Prostate gland (tissue), 2 donors: ENCODE measurements at regions not wholly inside any gene's neighbourhood (a gene's known extent, or its start where the extent isn't known, plus 50 kb on each side); places are given as distances from the start of the nearest gene placed in this dataset.

ENCODE experiments used
- POLR2A ChIP-seq: fragments of 450-650 bp; IDR thresholded peaks from one replicate; pipeline ENCODE4 v1.6.1; 2016; ENCODE audit warnings: antibody characterized with exemption, mild to moderate bottlenecking
- TF ChIP-seq, protein P1 (sequence below), 4 experiments: fragments of 200-600 bp in 2 of 4; fragments of 450-650 bp in 2 of 4; sonication (generic) in 2 of 4; IDR thresholded peaks; 1 replicate in 3 of 4; 2 replicates in 1 of 4; pipeline ENCODE4 v1.5.1; 2016 to 2019; ENCODE audit warnings: antibody characterized with exemption in 4 of 4, mild to moderate bottlenecking in 2 of 4, moderate library complexity in 2 of 4

DNA sequence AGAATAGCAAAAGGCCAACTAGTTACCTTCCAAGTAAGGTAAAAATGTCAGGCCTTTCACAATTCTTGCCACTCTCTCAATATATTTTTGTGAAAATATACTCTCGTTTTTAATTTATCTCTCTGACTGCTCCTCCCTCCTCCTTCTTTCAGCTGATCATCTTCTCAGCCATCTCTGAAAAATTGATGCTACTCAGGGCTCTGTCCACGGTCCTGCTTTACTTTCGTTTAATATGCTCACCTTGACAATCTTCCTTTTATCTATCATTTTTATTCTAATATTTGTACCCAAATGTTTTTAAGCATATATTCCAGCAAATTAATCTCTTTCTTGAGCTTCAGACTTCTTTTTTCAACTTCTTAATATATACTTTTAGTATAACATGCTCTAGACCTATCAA lies 1362.1 kb downstream of the ROBO1 start:
- TF ChIP-seq, protein P1, sequence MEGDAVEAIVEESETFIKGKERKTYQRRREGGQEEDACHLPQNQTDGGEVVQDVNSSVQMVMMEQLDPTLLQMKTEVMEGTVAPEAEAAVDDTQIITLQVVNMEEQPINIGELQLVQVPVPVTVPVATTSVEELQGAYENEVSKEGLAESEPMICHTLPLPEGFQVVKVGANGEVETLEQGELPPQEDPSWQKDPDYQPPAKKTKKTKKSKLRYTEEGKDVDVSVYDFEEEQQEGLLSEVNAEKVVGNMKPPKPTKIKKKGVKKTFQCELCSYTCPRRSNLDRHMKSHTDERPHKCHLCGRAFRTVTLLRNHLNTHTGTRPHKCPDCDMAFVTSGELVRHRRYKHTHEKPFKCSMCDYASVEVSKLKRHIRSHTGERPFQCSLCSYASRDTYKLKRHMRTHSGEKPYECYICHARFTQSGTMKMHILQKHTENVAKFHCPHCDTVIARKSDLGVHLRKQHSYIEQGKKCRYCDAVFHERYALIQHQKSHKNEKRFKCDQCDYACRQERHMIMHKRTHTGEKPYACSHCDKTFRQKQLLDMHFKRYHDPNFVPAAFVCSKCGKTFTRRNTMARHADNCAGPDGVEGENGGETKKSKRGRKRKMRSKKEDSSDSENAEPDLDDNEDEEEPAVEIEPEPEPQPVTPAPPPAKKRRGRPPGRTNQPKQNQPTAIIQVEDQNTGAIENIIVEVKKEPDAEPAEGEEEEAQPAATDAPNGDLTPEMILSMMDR (IDR thresholded peaks at IDR 0.05): no peak
- no peak for TF ChIP-seq POLR2A
